ENCODE measurements at regions not wholly inside any gene's neighbourhood (a gene's known extent, or its start where the extent isn't known, plus 50 kb on each side); places are given as distances from the start of the nearest gene placed in this dataset.

DNA sequence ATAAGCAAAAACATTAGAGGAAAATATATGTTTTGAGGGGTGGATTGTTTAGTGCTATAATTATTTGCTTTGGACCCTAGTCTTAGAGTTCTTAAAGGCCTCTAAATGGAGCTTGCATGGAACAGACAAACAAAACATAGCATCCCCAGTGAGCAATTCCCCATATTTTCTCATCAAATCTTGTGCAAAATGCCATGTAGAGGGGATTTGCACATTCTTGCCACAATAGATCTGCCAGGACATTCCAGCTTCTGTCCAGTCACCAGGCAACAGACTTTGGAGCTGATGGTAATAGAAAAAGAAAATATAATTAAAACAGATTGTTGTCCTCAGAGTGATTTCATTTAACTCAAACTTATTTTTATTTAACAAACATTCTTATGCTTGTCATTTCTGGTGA is 360.3 kb upstream of the PDGFD start:
- no peak for TF ChIP-seq POLR2A (IDR thresholded peaks at IDR 0.05; ENCODE audit: low read depth, low read length)
- no peak for TF ChIP-seq POLR2AphosphoS5 (IDR thresholded peaks at IDR 0.05; ENCODE audit: low read depth, low read length)
- TF ChIP-seq TAF1 (IDR thresholded peaks at IDR 0.05; ENCODE audit: low read depth, low read length) = no peak
- TF ChIP-seq POU2F2 (IDR thresholded peaks at IDR 0.05; ENCODE audit: low read depth, low read length) = no peak
- TF ChIP-seq SPI1 (IDR thresholded peaks at IDR 0.05; ENCODE audit: low read depth, low read length) = no peak

All from GM12891 (cell line).